NT2/D1 (cell line): ENCODE measurements at regions not wholly inside any gene's neighbourhood (a gene's known extent, or its start where the extent isn't known, plus 50 kb on each side); places are given as distances from the start of the nearest gene placed in this dataset.

Source experiments
- YY1 ChIP-seq: IDR thresholded peaks from 2 replicates; pipeline ENCODE4 v1.6.1; 2011; ENCODE audit not compliant: insufficient read length, insufficient read depth
- ZNF274 ChIP-seq: IDR thresholded peaks from 2 replicates; pipeline ENCODE4 v1.6.1; 2011; ENCODE audit warnings: mild to moderate bottlenecking, low read depth, low read length

GRCh38 chr4:62414563-62414962, 1214.4 kb downstream of the ADGRL3 start:
- TF ChIP-seq YY1 (no peak), ZNF274 (no peak)
